CD4-positive, alpha-beta T cell treated with Interleukin-2 at 100 ng/mL for 4 hours (primary cell): ENCODE measurements at regions not wholly inside any gene's neighbourhood (a gene's known extent, or its start where the extent isn't known, plus 50 kb on each side); places are given as distances from the start of the nearest gene placed in this dataset.
"Not testable (repeated sequence)": the region's sequence is repeated elsewhere in the genome, so short reads cannot be mapped to it uniquely, and the experiment has no call there.

Source experiments
- DNase-seq: peaks from one replicate; pipeline ENCODE4 v3.0.0-alpha.2; 2020; ENCODE audit warnings: low spot score

GRCh38 chr2:234797566-234798250, 154.1 kb upstream of the SH3BP4 start:
- DNase-seq, result no peak

- no peak for DNase-seq
These were observed 155.7 kb upstream of the SH3BP4 start for GRCh38 chr2:234796045-234796591.

- DNase-seq, result no peak
These were observed 156.4 kb upstream of the SH3BP4 start for GRCh38 chr2:234795272-234795920.

GRCh38 chr2:234794866-234795265, 157.0 kb upstream of the SH3BP4 start:
- DNase-seq, result no peak

- DNase-seq, result no peak
These were observed 158.5 kb upstream of the SH3BP4 start for GRCh38 chr2:234793212-234793785.

GRCh38 chr2:234792621-234793022, 159.2 kb upstream of the SH3BP4 start:
- DNase-seq, result no peak

- not testable (repeated sequence) for DNase-seq
These were observed 159.7 kb upstream of the SH3BP4 start for GRCh38 chr2:234792096-234792495.

- DNase-seq, result no peak
These were observed 161.4 kb upstream of the SH3BP4 start for GRCh38 chr2:234790380-234790779.

GRCh38 chr2:234789556-234790325, 162.1 kb upstream of the SH3BP4 start:
- DNase-seq, result no peak

- DNase-seq, result no peak
These were observed 163.0 kb upstream of the SH3BP4 start for GRCh38 chr2:234788841-234789240.

- no peak for DNase-seq
These were observed 163.4 kb upstream of the SH3BP4 start for GRCh38 chr2:234788381-234788780.

GRCh38 chr2:234787114-234787513, 164.7 kb upstream of the SH3BP4 start:
- no peak for DNase-seq

- no peak for DNase-seq
These were observed 177.9 kb upstream of the SH3BP4 start for GRCh38 chr2:234773764-234774409.

- no peak for DNase-seq
These were observed 178.7 kb upstream of the SH3BP4 start for GRCh38 chr2:234773129-234773528.

- DNase-seq, result no peak
These were observed 179.1 kb upstream of the SH3BP4 start for GRCh38 chr2:234772733-234773060.

GRCh38 chr2:234771980-234772732, 179.7 kb upstream of the SH3BP4 start:
- no peak for DNase-seq

GRCh38 chr2:234771176-234771575, 180.6 kb upstream of the SH3BP4 start:
- no peak for DNase-seq

GRCh38 chr2:234770715-234771141, 181.1 kb upstream of the SH3BP4 start:
- DNase-seq, result no peak

- DNase-seq, result no peak
These were observed 181.7 kb upstream of the SH3BP4 start for GRCh38 chr2:234770031-234770506.

- DNase-seq, result no peak
These were observed 183.1 kb upstream of the SH3BP4 start for GRCh38 chr2:234768608-234769196.

- DNase-seq, result no peak
These were observed 186.5 kb upstream of the SH3BP4 start for GRCh38 chr2:234765279-234765678.
